Lower lobe of right lung (tissue), 2 donors: ENCODE measurements at regions not wholly inside any gene's neighbourhood (a gene's known extent, or its start where the extent isn't known, plus 50 kb on each side); places are given as distances from the start of the nearest gene placed in this dataset.
A peak's percentile ranks its signal among the peaks of the same experiment; 100 is the strongest.
"Not testable (repeated sequence)": the region's sequence is repeated elsewhere in the genome, so short reads cannot be mapped to it uniquely, and the experiment has no call there.

Experiments
- ATAC-seq, 2 donors: fragments of 200-7000 bp; cut with Tn5 transposase; one replicate each; pipeline ENCODE4 v1.9.1; 2020 to 2022; ENCODE audit warnings: mild to moderate bottlenecking in 2 of 2, moderate library complexity in 2 of 2
- DNase-seq: peaks from one replicate; pipeline ENCODE4 v3.0.0-alpha.2; 2020
- H3K27ac ChIP-seq: fragments of 200-600 bp; one replicate; pipeline ENCODE4 v1.8.0; 2022
- H3K27me3 ChIP-seq: fragments of 200-600 bp; one replicate; pipeline ENCODE4 v1.8.0; 2022; ENCODE audit warnings: low read depth
- H3K36me3 ChIP-seq: fragments of 200-600 bp; one replicate; pipeline ENCODE4 v1.8.0; 2022; ENCODE audit warnings: mild to moderate bottlenecking
- H3K4me1 ChIP-seq: fragments of 200-600 bp; one replicate; pipeline ENCODE4 v1.8.0; 2022
- H3K4me3 ChIP-seq: fragments of 200-600 bp; one replicate; pipeline ENCODE4 v1.8.0; 2022; ENCODE audit warnings: mild to moderate bottlenecking
- H3K9me3 ChIP-seq: fragments of 200-600 bp; one replicate; pipeline ENCODE4 v1.8.0; 2022
- intact Hi-C: fragments of 100-400 bp; cut with DNase I; formaldehyde crosslinking; loops from one replicate; pipeline ENCODE4 v1.11.0; 2022
- donor health status: DM: no; HTN: yes; CAD: no; lungs with severe emphysema.

DNA sequence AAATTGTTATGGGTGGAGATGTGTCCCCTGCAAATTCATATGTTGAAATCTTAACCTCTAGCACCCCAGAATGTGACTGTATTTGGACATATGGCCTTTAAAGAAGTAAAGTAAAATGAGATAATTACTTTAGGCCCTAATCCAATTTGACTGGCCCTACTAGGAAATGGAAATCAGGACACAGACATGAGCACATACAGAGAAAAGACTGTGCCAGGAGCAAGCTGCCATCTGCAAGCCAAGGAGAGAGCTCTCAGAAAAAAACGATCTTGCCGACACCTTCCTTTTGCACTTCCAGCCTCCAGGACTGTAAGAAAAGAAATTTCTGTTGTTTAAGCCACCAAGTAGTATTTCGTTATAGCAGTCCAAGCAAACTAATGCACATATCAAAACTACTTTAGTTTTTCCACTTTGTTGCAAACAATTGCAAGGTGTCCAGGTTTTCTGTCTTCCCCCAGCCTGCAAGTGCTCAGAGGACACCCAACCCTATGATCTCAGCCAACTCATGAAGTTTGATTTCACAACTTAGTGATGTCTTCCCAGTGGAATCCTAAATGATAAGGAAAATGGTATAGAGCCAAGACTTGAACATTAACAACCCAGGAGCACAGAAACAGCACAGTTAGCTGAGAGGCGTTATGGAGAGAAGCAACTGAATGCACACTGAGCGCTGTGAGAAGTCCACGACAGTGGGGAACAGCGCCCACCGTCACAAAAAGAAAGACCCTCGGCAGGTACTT, 351.2 kb downstream of the BCL2L11 start:
- H3K4me1 ChIP-seq, intact Hi-C loops, H3K27me3 ChIP-seq, H3K9me3 ChIP-seq, H3K4me3 ChIP-seq, DNase-seq, H3K27ac ChIP-seq, H3K36me3 ChIP-seq: not testable (repeated sequence)
- peak; percentile 41 to 54 for ATAC-seq

DNA sequence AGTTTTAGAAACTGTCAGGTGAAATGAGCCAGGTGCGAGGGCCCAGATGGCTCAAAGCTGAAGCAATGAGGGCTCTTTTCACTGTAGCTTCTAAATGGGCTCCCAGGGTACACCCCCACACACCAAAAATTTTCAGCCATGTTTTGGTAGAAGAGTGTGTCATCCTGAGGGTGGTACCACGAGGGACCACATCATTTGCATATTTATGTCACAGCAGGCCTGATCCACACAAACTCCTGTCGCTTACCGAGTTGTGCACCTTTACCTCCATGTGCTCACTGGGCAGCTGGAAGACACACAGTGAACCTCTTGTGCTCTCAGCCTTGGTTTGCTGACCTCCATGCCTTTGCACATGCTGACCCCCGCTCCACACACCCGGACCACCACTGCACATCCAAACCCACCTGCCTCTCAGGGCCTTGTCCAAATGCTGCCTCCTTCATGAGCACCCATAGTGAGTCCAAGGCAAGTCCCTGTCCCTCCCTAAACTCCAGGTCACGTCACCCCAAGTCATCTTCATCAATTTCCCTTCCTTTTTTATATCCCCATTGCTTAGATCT, 352.2 kb downstream of the BCL2L11 start:
- H3K36me3 ChIP-seq, H3K27ac ChIP-seq, H3K4me1 ChIP-seq, H3K4me3 ChIP-seq, H3K27me3 ChIP-seq, DNase-seq, ATAC-seq, H3K9me3 ChIP-seq, intact Hi-C loops: not testable (repeated sequence)

DNA sequence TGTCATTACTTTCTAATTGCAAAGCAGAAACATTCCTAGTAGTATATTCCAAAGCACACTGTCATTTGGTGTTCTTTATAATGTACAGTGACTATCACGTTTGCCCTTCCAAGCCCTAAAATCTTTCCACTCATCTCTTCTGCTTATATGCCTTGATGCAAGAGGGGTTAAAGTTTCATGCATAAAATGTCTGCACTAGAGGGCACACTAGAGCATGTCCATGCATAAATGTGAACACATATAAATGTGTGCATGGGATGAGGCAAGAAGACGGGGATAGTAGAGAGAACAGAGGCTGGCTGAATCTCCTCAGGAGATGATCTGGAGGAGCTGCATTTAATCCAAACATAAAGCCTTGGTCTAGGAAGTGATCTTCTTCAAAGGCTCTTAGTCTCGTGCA, 352.8 kb downstream of the BCL2L11 start:
- H3K9me3 ChIP-seq, H3K4me3 ChIP-seq, H3K4me1 ChIP-seq, intact Hi-C loops, H3K36me3 ChIP-seq, H3K27ac ChIP-seq, DNase-seq, H3K27me3 ChIP-seq: not testable (repeated sequence)
- ATAC-seq, result peak; percentile 61 to 73

DNA sequence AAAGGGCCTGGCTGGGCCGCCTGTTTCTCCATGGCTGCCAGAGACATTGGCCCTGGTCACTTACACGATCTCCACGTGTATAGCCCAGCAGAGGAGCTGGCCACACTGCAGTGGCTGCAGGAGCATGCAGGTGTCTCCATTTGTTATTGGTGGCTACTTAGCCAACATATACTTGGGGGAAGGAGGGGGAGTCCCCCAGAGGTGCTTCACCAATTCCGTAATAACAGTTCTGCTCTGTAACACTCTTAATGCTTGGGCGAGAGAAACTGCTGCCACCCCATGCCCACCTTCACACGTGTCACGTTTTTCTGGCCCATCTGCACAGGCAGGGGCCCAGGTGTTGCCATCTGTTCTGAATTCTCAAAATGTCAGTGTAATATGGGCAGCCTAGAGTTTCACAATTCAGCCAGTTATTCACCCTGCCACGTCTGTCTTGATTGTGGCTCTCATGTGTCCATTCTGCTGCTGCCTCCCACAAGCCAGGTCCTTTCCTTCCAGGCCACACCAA, 353.5 kb downstream of the BCL2L11 start:
- intact Hi-C loops, H3K4me3 ChIP-seq, H3K27me3 ChIP-seq, H3K9me3 ChIP-seq, ATAC-seq, H3K36me3 ChIP-seq, DNase-seq, H3K4me1 ChIP-seq, H3K27ac ChIP-seq: not testable (repeated sequence)

DNA sequence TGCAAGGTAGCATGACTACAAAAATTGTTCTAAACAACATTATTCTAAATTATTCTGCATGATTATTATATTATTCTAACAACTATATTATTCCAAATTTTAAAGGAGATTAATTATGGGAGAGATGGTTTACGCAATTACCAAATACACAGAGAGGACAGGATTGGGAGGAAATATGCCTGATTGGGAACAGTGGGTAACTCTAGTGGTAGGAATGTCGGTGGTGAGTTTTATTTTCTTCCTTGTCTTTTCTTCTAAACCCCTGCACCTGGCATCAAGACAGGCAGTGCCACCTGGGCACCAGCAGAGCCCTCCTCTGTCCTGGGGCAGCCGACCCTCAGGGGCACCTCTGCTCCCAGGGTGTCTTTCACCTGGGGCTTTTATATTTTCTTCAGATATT, 357.6 kb downstream of the BCL2L11 start:
- ATAC-seq, H3K27ac ChIP-seq, intact Hi-C loops, H3K4me3 ChIP-seq, H3K27me3 ChIP-seq, H3K9me3 ChIP-seq, H3K4me1 ChIP-seq, DNase-seq, H3K36me3 ChIP-seq: not testable (repeated sequence)

DNA sequence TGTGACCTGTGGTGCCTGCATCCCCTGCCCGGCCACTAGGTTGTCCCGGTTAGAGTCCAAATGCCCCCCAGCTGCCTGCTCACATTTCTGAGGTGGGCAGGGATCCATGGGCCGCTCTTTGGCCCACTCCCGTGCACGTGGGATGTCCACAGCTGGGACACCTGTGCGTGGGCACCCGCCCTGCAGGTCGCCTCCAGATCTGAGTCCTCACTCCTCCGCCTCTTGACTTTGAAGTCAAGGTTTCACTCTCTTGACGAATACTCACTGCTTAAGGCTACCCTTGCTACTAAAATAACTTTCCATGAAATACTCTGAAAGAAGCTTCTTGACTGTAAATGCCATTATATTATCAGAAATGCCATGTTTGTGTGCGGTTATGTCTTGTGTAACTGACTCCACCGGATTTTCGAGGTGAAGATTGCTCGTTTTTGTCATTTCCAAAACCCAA, 358.2 kb downstream of the BCL2L11 start:
- intact Hi-C loops, H3K4me1 ChIP-seq, H3K27me3 ChIP-seq, H3K36me3 ChIP-seq, H3K4me3 ChIP-seq, H3K9me3 ChIP-seq, DNase-seq, H3K27ac ChIP-seq: not testable (repeated sequence)
- peak in 1 of 2 donors; percentile 3 for ATAC-seq

DNA sequence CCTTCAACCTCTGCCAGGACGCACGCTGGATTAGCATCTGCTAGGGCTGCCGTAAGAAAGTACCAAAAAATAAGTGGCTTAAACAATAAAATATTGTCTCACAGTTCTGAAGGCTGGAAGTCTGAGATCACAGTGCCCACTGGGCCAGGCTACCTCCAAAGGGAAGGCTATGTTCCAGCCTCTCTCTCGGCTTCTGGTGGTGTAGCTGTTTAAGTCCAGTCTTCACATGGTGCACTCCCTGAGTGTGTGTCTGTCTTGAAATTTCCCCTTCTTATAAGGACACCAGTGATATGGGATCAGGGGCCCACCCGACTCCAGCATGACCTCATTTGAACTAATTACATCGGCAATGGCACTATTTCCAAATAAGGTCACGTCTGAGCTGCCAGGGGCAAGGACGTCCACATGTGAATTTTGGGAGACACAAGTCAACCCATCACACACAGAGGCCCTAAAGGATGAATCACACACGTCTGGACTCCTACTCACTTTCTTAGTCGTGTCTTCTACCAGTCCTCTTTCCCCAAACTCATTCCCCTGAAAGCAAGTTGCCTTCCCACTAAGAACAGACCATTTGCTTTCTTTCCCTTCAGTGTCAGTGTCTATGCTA, 359.4 kb downstream of the BCL2L11 start:
- intact Hi-C loops, H3K4me1 ChIP-seq, H3K27me3 ChIP-seq, DNase-seq, H3K27ac ChIP-seq, H3K9me3 ChIP-seq, H3K36me3 ChIP-seq, H3K4me3 ChIP-seq: not testable (repeated sequence)
- ATAC-seq, result peak in 1 of 2 donors; percentile 4

DNA sequence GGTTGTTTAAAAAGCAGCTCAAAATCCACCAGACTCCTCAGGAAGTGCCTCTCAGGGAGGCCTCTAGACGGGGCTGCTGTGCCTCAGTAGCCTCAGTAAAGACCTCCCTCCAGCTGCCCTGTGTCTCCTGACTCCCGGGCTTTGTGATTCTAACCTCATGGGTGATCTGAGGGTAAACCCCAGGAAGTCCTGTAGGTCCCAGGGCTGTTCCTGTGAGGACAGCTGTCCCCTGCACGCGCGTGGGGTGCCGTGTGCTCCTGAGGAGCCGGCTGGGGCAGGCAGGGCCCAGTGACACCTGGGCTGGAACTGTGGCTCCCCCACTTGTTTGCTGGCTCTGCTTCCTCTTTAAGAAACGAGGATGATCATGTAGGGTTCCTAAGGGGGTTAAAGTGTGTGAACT, 359.9 kb downstream of the BCL2L11 start:
- H3K4me3 ChIP-seq, H3K4me1 ChIP-seq, DNase-seq: not testable (repeated sequence)

DNA sequence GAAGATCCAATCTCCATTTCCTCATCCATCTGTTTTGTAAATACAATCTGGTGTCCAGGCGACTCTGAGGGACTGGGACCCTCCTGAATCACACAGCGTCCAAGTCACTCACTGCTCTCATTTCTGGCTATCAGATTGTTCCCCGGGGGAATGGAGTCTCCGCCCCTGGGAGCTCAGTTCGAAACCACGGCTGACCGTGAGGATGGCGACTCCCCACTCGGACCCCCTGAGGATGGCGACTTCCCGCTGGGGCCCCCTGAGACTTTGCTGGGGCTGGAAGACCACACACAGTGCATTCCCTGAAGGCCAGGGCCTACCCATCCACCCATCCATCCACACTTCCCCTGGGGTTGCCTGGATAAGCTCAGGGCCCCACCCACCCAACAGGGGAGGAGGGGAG, 360.5 kb downstream of the BCL2L11 start:
- H3K4me1 ChIP-seq, intact Hi-C loops, H3K36me3 ChIP-seq, DNase-seq, ATAC-seq, H3K27me3 ChIP-seq, H3K27ac ChIP-seq, H3K4me3 ChIP-seq, H3K9me3 ChIP-seq: not testable (repeated sequence)

More for the DNA sequence above, 359.9 kb downstream of the BCL2L11 start:
- H3K27ac ChIP-seq, intact Hi-C loops, H3K9me3 ChIP-seq, H3K27me3 ChIP-seq, H3K36me3 ChIP-seq: not testable (repeated sequence)
- ATAC-seq, result peak in 1 of 2 donors; percentile 36

DNA sequence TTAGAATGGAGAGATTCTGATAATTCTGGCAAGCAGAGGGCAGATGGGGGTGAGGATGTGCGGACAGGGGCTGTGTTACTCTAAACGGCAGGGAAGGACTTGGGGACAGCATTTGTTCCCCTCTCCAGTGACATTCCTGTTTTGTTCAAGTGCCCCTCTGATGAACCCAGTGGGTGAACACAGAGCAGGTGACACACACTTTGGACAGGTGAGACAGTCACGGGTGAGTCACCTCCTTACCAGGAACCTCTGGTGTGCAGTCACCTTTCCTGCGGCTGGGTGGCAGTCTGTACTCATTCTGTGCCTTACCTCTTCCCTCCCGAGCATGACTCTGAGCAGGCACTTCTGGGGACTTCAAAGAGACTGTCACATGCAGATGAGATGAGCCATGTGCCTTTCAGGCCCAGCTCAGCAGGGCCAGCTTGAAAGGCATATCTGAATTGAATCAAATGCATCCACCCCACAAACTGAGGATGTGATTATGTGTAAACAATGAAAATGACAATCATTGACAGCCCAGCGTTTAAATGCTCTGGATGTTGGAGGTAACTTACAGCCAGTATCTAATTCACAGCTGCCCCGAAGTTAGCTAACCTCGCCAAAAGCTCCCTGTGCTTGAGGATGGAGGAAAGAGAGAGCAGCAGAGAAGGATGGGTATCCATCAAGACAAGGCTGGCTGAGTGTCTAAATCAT, 362.4 kb downstream of the BCL2L11 start:
- DNase-seq, H3K27me3 ChIP-seq, H3K9me3 ChIP-seq, H3K4me3 ChIP-seq, H3K27ac ChIP-seq, H3K36me3 ChIP-seq, H3K4me1 ChIP-seq, intact Hi-C loops: not testable (repeated sequence)
- peak; percentile 85 to 95 for ATAC-seq

DNA sequence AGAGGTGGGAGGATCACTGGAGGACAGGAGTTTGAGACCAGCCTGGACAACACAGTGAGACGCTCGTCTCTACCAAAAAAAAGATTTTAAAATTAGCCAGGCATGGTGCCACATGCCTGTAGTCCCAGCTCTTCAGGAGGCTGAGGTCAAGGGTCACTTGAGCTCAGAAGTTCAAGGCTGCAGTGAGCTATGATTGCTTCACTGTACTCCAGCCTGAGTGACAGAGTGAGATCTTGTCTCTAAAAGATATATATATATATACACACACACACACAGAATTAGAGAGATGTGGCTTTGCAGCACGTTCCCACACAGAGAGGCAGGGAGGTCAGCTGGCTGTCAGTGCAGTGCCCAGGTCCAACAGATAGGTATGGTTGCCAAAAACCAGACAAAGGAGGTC, 363.4 kb downstream of the BCL2L11 start:
- H3K4me1 ChIP-seq, intact Hi-C loops, H3K9me3 ChIP-seq, H3K27me3 ChIP-seq, H3K36me3 ChIP-seq, DNase-seq, ATAC-seq, H3K4me3 ChIP-seq, H3K27ac ChIP-seq: not testable (repeated sequence)

DNA sequence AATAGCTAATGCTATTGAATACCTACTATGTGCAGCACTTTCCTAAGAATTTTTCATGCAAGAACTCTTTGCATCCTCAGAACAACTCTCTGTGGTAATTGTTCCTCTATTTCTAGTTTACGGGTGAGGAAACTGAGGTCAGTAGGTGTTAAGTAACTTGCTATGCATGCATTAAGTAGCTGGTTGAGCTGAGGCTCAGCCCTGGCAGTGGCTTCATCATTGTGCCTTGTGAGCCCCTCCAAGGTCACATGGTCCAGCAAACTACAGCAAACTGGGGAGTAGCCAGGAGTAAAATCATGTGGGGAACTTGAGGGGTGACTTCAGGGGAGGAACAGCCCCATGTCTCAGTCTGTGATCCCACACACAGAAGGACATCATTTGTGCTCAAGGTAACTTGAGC, 365.2 kb downstream of the BCL2L11 start:
- H3K36me3 ChIP-seq, H3K4me3 ChIP-seq, H3K9me3 ChIP-seq, ATAC-seq, intact Hi-C loops, H3K27ac ChIP-seq, H3K4me1 ChIP-seq, H3K27me3 ChIP-seq: not testable (repeated sequence)
- peak; percentile 51 for DNase-seq

DNA sequence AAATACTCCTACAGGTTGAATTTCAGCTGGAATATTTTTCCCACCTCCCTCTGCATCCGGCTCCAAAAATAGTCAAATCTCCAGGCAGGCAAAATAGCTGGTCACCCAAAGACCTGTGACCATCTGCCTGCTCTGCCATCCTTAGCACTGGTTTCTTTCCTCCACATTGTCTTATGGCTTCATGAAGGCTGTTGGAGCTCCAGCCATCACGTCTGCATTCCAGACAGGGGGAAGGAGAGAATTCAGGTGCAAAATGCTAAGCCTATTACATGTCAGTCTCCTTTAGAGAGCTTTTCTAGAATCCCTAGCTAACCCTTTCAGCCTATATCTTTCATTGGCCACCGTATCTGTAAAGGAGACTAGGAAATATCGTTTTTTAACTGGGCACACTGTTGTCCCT, 367.7 kb downstream of the BCL2L11 start:
- H3K36me3 ChIP-seq, DNase-seq, H3K4me1 ChIP-seq, H3K27ac ChIP-seq, ATAC-seq, H3K4me3 ChIP-seq, intact Hi-C loops, H3K27me3 ChIP-seq, H3K9me3 ChIP-seq: not testable (repeated sequence)
